ENCODE measurements at regions not wholly inside any gene's neighbourhood (a gene's known extent, or its start where the extent isn't known, plus 50 kb on each side); places are given as distances from the start of the nearest gene placed in this dataset.

DNA sequence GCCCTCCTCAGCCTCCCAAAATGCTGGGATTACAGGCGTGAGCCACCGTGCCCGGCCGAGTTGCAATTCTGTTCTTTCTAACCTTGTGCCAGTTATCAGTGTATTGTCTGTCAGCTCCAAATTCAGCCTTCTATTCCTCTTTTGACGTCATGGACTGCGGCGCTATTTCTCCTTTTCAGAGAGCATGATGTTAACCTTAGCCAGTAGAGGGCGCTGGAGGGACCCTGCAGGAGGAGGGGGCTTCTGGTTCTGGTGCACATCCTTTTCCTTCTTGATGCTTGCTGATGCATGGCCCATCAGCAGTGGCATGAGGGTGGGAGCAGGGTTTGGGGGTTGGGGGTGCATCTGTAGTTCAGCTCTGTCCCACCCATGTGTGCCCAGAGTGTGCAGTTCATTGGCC lies 179.3 kb upstream of the RMST start:
- no peak for TF ChIP-seq POLR2A (IDR thresholded peaks at IDR 0.05)
- TF ChIP-seq, protein P1, sequence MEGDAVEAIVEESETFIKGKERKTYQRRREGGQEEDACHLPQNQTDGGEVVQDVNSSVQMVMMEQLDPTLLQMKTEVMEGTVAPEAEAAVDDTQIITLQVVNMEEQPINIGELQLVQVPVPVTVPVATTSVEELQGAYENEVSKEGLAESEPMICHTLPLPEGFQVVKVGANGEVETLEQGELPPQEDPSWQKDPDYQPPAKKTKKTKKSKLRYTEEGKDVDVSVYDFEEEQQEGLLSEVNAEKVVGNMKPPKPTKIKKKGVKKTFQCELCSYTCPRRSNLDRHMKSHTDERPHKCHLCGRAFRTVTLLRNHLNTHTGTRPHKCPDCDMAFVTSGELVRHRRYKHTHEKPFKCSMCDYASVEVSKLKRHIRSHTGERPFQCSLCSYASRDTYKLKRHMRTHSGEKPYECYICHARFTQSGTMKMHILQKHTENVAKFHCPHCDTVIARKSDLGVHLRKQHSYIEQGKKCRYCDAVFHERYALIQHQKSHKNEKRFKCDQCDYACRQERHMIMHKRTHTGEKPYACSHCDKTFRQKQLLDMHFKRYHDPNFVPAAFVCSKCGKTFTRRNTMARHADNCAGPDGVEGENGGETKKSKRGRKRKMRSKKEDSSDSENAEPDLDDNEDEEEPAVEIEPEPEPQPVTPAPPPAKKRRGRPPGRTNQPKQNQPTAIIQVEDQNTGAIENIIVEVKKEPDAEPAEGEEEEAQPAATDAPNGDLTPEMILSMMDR (IDR thresholded peaks at IDR 0.05): no peak
